Liver (tissue), 8 donors: ENCODE measurements at regions not wholly inside any gene's neighbourhood (a gene's known extent, or its start where the extent isn't known, plus 50 kb on each side); places are given as distances from the start of the nearest gene placed in this dataset.

Experiments used
- DNase-seq: peaks from one replicate; pipeline ENCODE4 v3.0.0-alpha.2; 2017; ENCODE audit warnings: low spot score
- H3K27ac ChIP-seq, 2 donors: one replicate each; pipeline ENCODE4 v1.7.0; 2013; ENCODE audit warnings: inconsistent platforms in 2 of 2, low read length in 2 of 2, control low read depth in 1 of 2, low read depth in 1 of 2, mild to moderate bottlenecking in 1 of 2
- H3K27me3 ChIP-seq, 4 donors: one replicate each; pipeline versions ENCODE4 v1.6.1 to v1.7.0; 2013; ENCODE audit warnings: low read length in 3 of 4, inconsistent platforms in 1 of 4, mild to moderate bottlenecking in 1 of 4, moderate library complexity in 1 of 4; ENCODE audit not compliant: control insufficient read depth in 4 of 4, insufficient read depth in 4 of 4
- H3K36me3 ChIP-seq, 4 donors: one replicate each; pipeline versions ENCODE4 v1.6.1 to v1.7.0; 2013; ENCODE audit warnings: low read length in 3 of 4, mild to moderate bottlenecking in 3 of 4, low read depth in 1 of 4, moderate library complexity in 1 of 4; ENCODE audit not compliant: control insufficient read depth in 4 of 4, insufficient read depth in 3 of 4
- H3K4me1 ChIP-seq, 4 donors: one replicate each; pipeline versions ENCODE4 v1.6.1 to v1.7.0; 2013; ENCODE audit warnings: low read length in 3 of 4, mild to moderate bottlenecking in 3 of 4, moderate library complexity in 1 of 4; ENCODE audit not compliant: control insufficient read depth in 4 of 4, insufficient read depth in 4 of 4
- H3K4me3 ChIP-seq, 3 donors: one replicate each; pipeline versions ENCODE4 v1.6.1 to v1.7.0; 2013; ENCODE audit warnings: low read length in 3 of 3, control low read depth in 1 of 3, low read depth in 1 of 3, mild to moderate bottlenecking in 1 of 3
- H3K9ac ChIP-seq, 2 donors: one replicate each; pipeline ENCODE4 v1.7.0; 2013; ENCODE audit warnings: low read length in 2 of 2, mild to moderate bottlenecking in 2 of 2, moderate library complexity in 2 of 2, control low read depth in 1 of 2, low read depth in 1 of 2
- H3K9me3 ChIP-seq, 4 donors: one replicate each; pipeline versions ENCODE4 v1.6.1 to v1.7.0; 2013; ENCODE audit warnings: low read length in 3 of 4; ENCODE audit not compliant: control insufficient read depth in 4 of 4
- ATF3 ChIP-seq: IDR thresholded peaks from 2 replicates; pipeline ENCODE4 v1.6.1; 2016; ENCODE audit warnings: antibody characterized with exemption
- CTCF ChIP-seq: fragments of 150-350 bp; IDR thresholded peaks from 2 replicates; pipeline ENCODE4 v1.5.1; 2017; ENCODE audit warnings: improper control_type of control experiment, low read depth, low read length; ENCODE audit not compliant: missing input control
- EGR1 ChIP-seq, 2 donors: IDR thresholded peaks; 2 replicates each; pipeline ENCODE4 v1.6.1; 2016 to 2018; ENCODE audit warnings: antibody characterized with exemption in 2 of 2, low read depth in 2 of 2
- FOXA1 ChIP-seq: IDR thresholded peaks from 2 replicates; pipeline ENCODE4 v1.6.1; 2016; ENCODE audit warnings: antibody characterized with exemption
- FOXA2 ChIP-seq: IDR thresholded peaks from 2 replicates; pipeline ENCODE4 v1.6.1; 2016; ENCODE audit warnings: antibody characterized with exemption
- GABPA ChIP-seq, 2 donors: IDR thresholded peaks in 1 of 2; conservative IDR thresholded peaks in 1 of 2; 2 replicates each; pipeline ENCODE4 v1.6.1; 2016; ENCODE audit warnings: antibody characterized with exemption in 2 of 2, mild to moderate bottlenecking in 1 of 2, moderate library complexity in 1 of 2
- HNF4A ChIP-seq, 2 donors: conservative IDR thresholded peaks; 2 replicates each; pipeline ENCODE4 v1.6.1; 2016; ENCODE audit warnings: antibody characterized with exemption in 2 of 2, mild to moderate bottlenecking in 2 of 2
- HNF4G ChIP-seq: IDR thresholded peaks from 2 replicates; pipeline ENCODE4 v1.6.1; 2016; ENCODE audit warnings: antibody characterized with exemption
- JUND ChIP-seq, 2 donors: IDR thresholded peaks; 2 replicates each; pipeline ENCODE4 v1.6.1; 2016; ENCODE audit warnings: antibody characterized with exemption in 2 of 2
- MAX ChIP-seq: IDR thresholded peaks from 2 replicates; pipeline ENCODE4 v1.6.1; 2016; ENCODE audit warnings: antibody characterized with exemption
- NR2F2 ChIP-seq: IDR thresholded peaks from 2 replicates; pipeline ENCODE4 v1.6.1; 2016; ENCODE audit warnings: antibody characterized with exemption
- RAD21 ChIP-seq, 2 donors: IDR thresholded peaks; 2 replicates each; pipeline ENCODE4 v1.6.1; 2016; ENCODE audit warnings: antibody characterized with exemption in 2 of 2, mild to moderate bottlenecking in 2 of 2
- REST ChIP-seq: IDR thresholded peaks from 2 replicates; pipeline ENCODE4 v1.6.1; 2016; ENCODE audit warnings: antibody characterized with exemption, mild to moderate bottlenecking
- RXRA ChIP-seq, 2 donors: IDR thresholded peaks; 2 replicates each; pipeline ENCODE4 v1.6.1; 2017 to 2018; ENCODE audit warnings: antibody characterized with exemption in 2 of 2, mild to moderate bottlenecking in 1 of 2
- SP1 ChIP-seq: IDR thresholded peaks from 2 replicates; pipeline ENCODE4 v1.6.1; 2018; ENCODE audit warnings: antibody characterized with exemption, mild to moderate bottlenecking
- TAF1 ChIP-seq: conservative IDR thresholded peaks from 2 replicates; pipeline ENCODE4 v1.6.1; 2016; ENCODE audit warnings: antibody characterized with exemption, mild to moderate bottlenecking
- YY1 ChIP-seq: IDR thresholded peaks from 2 replicates; pipeline ENCODE4 v1.6.1; 2016; ENCODE audit warnings: antibody characterized with exemption, mild to moderate bottlenecking
- ZBTB33 ChIP-seq: IDR thresholded peaks from 2 replicates; pipeline ENCODE4 v1.6.1; 2016; ENCODE audit warnings: antibody characterized with exemption
- WGBS: extraction: QIAGEN DNeasy Blood & Tissue Kit; methylation state at CpG from one replicate; pipeline ENCODE4 v1.1.7; 2013; 5-methylcytosine and 5-hydroxymethylcytosine counted together
- donor health status: healthy.
- donor health status: healthy.
- donor health status: healthy.
- donor health status: healthy.
- donor health status: healthy.

GRCh38 chrX:65591206-65591605 is 56.6 kb upstream of the LAS1L start:
- TF ChIP-seq FOXA2, result no peak
- no peak for TF ChIP-seq ZBTB33
- no peak for TF ChIP-seq SP1
- TF ChIP-seq FOXA1, result no peak
- TF ChIP-seq HNF4G, result no peak
- TF ChIP-seq ATF3, result no peak
- TF ChIP-seq YY1, result no peak
- TF ChIP-seq CTCF, result no peak
- no peak for TF ChIP-seq NR2F2
- no peak for TF ChIP-seq RAD21 (IDR thresholded peaks at IDR 0.05)
- no peak for TF ChIP-seq REST
- TF ChIP-seq MAX, result no peak
- no peak for TF ChIP-seq RXRA (IDR thresholded peaks at IDR 0.05)
- TF ChIP-seq JUND (IDR thresholded peaks at IDR 0.05), result no peak
- TF ChIP-seq GABPA (IDR thresholded peaks at IDR 0.05 in 1 of 2, conservative IDR thresholded peaks at IDR 0.05 in 1 of 2), result no peak
- no peak for TF ChIP-seq TAF1
- no peak for TF ChIP-seq EGR1 (IDR thresholded peaks at IDR 0.05; ENCODE audit: low read depth in 2 of 2)
- no peak for TF ChIP-seq HNF4A (conservative IDR thresholded peaks at IDR 0.05)
- no peak overlapping the region for H3K27ac ChIP-seq
- 86% methylated on average over 2 of the region's 2 CpGs for WGBS
- no peaks in the 10 kb centered on the region for H3K36me3 ChIP-seq
- H3K4me3 ChIP-seq, result no peak overlapping the region
- H3K9ac ChIP-seq, result no peak overlapping the region
- DNase-seq, result no peak
- H3K27me3 ChIP-seq, result no peaks in the 10 kb centered on the region
- H3K9me3 ChIP-seq, result no peaks in the 10 kb centered on the region
- H3K4me1 ChIP-seq, result no peaks in the 10 kb centered on the region

GRCh38 chrX:65589304-65589703 is 54.7 kb upstream of the LAS1L start:
- no peaks in the 10 kb centered on the region for H3K4me1 ChIP-seq
- H3K27me3 ChIP-seq, result no peaks in the 10 kb centered on the region
- no peak for TF ChIP-seq HNF4G
- TF ChIP-seq FOXA1, result no peak
- TF ChIP-seq RAD21 (IDR thresholded peaks at IDR 0.05), result no peak
- TF ChIP-seq CTCF, result no peak
- no peak for TF ChIP-seq MAX
- no peak for TF ChIP-seq EGR1 (IDR thresholded peaks at IDR 0.05; ENCODE audit: low read depth in 2 of 2)
- TF ChIP-seq TAF1, result no peak
- TF ChIP-seq JUND (IDR thresholded peaks at IDR 0.05), result no peak
- TF ChIP-seq SP1, result no peak
- TF ChIP-seq HNF4A (conservative IDR thresholded peaks at IDR 0.05), result no peak
- TF ChIP-seq GABPA (IDR thresholded peaks at IDR 0.05 in 1 of 2, conservative IDR thresholded peaks at IDR 0.05 in 1 of 2), result no peak
- TF ChIP-seq RXRA (IDR thresholded peaks at IDR 0.05), result no peak
- no peak for TF ChIP-seq YY1
- H3K36me3 ChIP-seq, result no peaks in the 10 kb centered on the region
- H3K9me3 ChIP-seq, result no peaks in the 10 kb centered on the region
- H3K4me3 ChIP-seq, result no peak overlapping the region
- no peak for DNase-seq
- H3K9ac ChIP-seq, result no peak overlapping the region
- 76% methylated on average over 4 of the region's 4 CpGs for WGBS
- no peak overlapping the region for H3K27ac ChIP-seq
